Breast epithelium (tissue), 4 donors: ENCODE measurements at regions not wholly inside any gene's neighbourhood (a gene's known extent, or its start where the extent isn't known, plus 50 kb on each side); places are given as distances from the start of the nearest gene placed in this dataset.

Source experiments
- DNase-seq, 2 donors: peaks; one replicate each; pipeline ENCODE4 v3.0.0-alpha.2; 2019; ENCODE audit warnings: low spot score in 2 of 2
- H3K27ac ChIP-seq, 2 donors: fragments of 200-600 bp; sonication (generic) in 1 of 2; one replicate each; pipeline ENCODE4 v1.5.1; 2016 to 2019; ENCODE audit warnings: mild to moderate bottlenecking in 1 of 2
- H3K27me3 ChIP-seq, 2 donors: fragments of 200-600 bp; sonication (generic) in 1 of 2; one replicate each; pipeline versions ENCODE4 v1.5.1 to v1.6.0; 2017 to 2019; ENCODE audit warnings: control low read depth in 1 of 2, mild to moderate bottlenecking in 1 of 2
- H3K36me3 ChIP-seq: fragments of 200-600 bp; one replicate; pipeline ENCODE4 v1.5.1; 2019
- H3K4me1 ChIP-seq, 2 donors: fragments of 200-600 bp; sonication (generic); one replicate each; pipeline ENCODE4 v1.5.1; 2016 to 2019; ENCODE audit warnings: control low read depth in 1 of 2
- H3K4me3 ChIP-seq, 3 donors: fragments of 200-600 bp; sonication (generic); 1 replicate in 2 of 3; 2 replicates in 1 of 3; pipeline ENCODE4 v1.5.1; 2016 to 2019; ENCODE audit warnings: mild to moderate bottlenecking in 3 of 3, moderate library complexity in 2 of 3
- H3K9me3 ChIP-seq, 2 donors: fragments of 200-600 bp; sonication (generic) in 1 of 2; one replicate each; pipeline ENCODE4 v1.5.1; 2016 to 2019; ENCODE audit warnings: control low read depth in 1 of 2
- CTCF ChIP-seq, 3 donors: fragments of 450-650 bp; IDR thresholded peaks; one replicate each; pipeline ENCODE4 v1.5.1; 2016 to 2017; ENCODE audit warnings: antibody characterized with exemption in 3 of 3, mild to moderate bottlenecking in 3 of 3, moderate library complexity in 3 of 3
- POLR2A ChIP-seq: fragments of 450-650 bp; IDR thresholded peaks from one replicate; pipeline ENCODE4 v1.6.1; 2016; ENCODE audit warnings: antibody characterized with exemption, mild to moderate bottlenecking, moderate library complexity
- POLR2AphosphoS5 ChIP-seq, 3 donors: sonication (generic); formaldehyde crosslinking; IDR thresholded peaks; one replicate each; pipeline ENCODE4 v1.6.1; 2017; ENCODE audit warnings: antibody characterized with exemption in 3 of 3
- intact Hi-C: fragments of 100-400 bp; cut with DNase I; formaldehyde crosslinking; loops from one replicate; pipeline ENCODE4 v1.15.1; 2023; ENCODE audit warnings: low total_unique reads

GRCh38 chr11:38252620-38253019, 1654.6 kb upstream of the RAG2 start:
- intact Hi-C loops = no loop called here
- TF ChIP-seq POLR2AphosphoS5 (IDR thresholded peaks at IDR 0.05) (no peak), CTCF (IDR thresholded peaks at IDR 0.05) (no peak), POLR2A (no peak)
- Histone ChIP-seq H3K27ac (no peak overlapping the region), H3K9me3 (no peaks in the 10 kb centered on the region), H3K4me1 (no peaks in the 10 kb centered on the region), H3K27me3 (no peaks in the 10 kb centered on the region), H3K36me3 (no peaks in the 10 kb centered on the region), H3K4me3 (no peak overlapping the region)
- DNase-seq = no peak

- TF ChIP-seq POLR2A (no peak), CTCF (IDR thresholded peaks at IDR 0.05) (no peak), POLR2AphosphoS5 (IDR thresholded peaks at IDR 0.05) (no peak)
- intact Hi-C loops = no loop called here
- H3K27me3 ChIP-seq = no peaks in the 10 kb centered on the region
These were observed 1648.4 kb upstream of the RAG2 start for GRCh38 chr11:38246451-38246850.

GRCh38 chr11:38226684-38227083, 1628.6 kb upstream of the RAG2 start:
- DNase-seq = no peak
- H3K27me3 ChIP-seq = no peaks in the 10 kb centered on the region
- no peak for TF ChIP-seq POLR2A
- no peak for TF ChIP-seq POLR2AphosphoS5 (IDR thresholded peaks at IDR 0.05)
- no peak for TF ChIP-seq CTCF (IDR thresholded peaks at IDR 0.05)
- H3K36me3 ChIP-seq = no peaks in the 10 kb centered on the region
- H3K9me3 ChIP-seq = peaks cover 16 to 37% of the 10 kb centered on the region in 2 donors
- H3K27ac ChIP-seq = no peak overlapping the region
- intact Hi-C loops = no loop called here
- no peaks in the 10 kb centered on the region for H3K4me1 ChIP-seq
- H3K4me3 ChIP-seq = no peak overlapping the region

More at GRCh38 chr11:38246451-38246850, 1648.4 kb upstream of the RAG2 start:
- Histone ChIP-seq H3K36me3 (no peaks in the 10 kb centered on the region), H3K27ac (no peak overlapping the region), H3K4me1 (no peaks in the 10 kb centered on the region), H3K9me3 (no peaks in the 10 kb centered on the region), H3K4me3 (no peak overlapping the region)
- no peak for DNase-seq

- Histone ChIP-seq H3K4me1 (no peaks in the 10 kb centered on the region), H3K27ac (no peak overlapping the region), H3K36me3 (no peaks in the 10 kb centered on the region), H3K27me3 (no peaks in the 10 kb centered on the region), H3K9me3 (peaks cover 8 to 33% of the 10 kb centered on the region in 2 donors), H3K4me3 (no peak overlapping the region)
- TF ChIP-seq CTCF (IDR thresholded peaks at IDR 0.05) = no peak
- TF ChIP-seq POLR2A = no peak
- no peak for TF ChIP-seq POLR2AphosphoS5 (IDR thresholded peaks at IDR 0.05)
- DNase-seq = no peak
- intact Hi-C loops = no loop called here
These were observed 1623.3 kb upstream of the RAG2 start for GRCh38 chr11:38221295-38221694.

- Histone ChIP-seq H3K36me3 (no peaks in the 10 kb centered on the region), H3K4me1 (no peaks in the 10 kb centered on the region), H3K4me3 (no peak overlapping the region), H3K9me3 (peaks cover 0 to 19% of the 10 kb centered on the region in 2 donors), H3K27me3 (no peaks in the 10 kb centered on the region), H3K27ac (no peak overlapping the region)
- TF ChIP-seq POLR2AphosphoS5 (IDR thresholded peaks at IDR 0.05) = no peak
- TF ChIP-seq POLR2A = no peak
- no peak for TF ChIP-seq CTCF (IDR thresholded peaks at IDR 0.05)
- DNase-seq = no peak
- intact Hi-C loops = no loop called here
These were observed 1621.6 kb upstream of the RAG2 start for GRCh38 chr11:38219636-38220035.
